ENCODE measurements at regions not wholly inside any gene's neighbourhood (a gene's known extent, or its start where the extent isn't known, plus 50 kb on each side); places are given as distances from the start of the nearest gene placed in this dataset.

GRCh38 chr7:86975449-86975848 lies 84.0 kb downstream of the ELAPOR2 start:
- intact Hi-C loops (cut with micrococcal nuclease), result loop anchor here (5.0 kb wide), 1 partner anchor 82 kb away; the partner anchor contains the start of gene ELAPOR2

GRCh38 chr7:86972072-86972471 lies 87.4 kb downstream of the ELAPOR2 start:
- intact Hi-C loops (cut with micrococcal nuclease), result no loop called here

DNA sequence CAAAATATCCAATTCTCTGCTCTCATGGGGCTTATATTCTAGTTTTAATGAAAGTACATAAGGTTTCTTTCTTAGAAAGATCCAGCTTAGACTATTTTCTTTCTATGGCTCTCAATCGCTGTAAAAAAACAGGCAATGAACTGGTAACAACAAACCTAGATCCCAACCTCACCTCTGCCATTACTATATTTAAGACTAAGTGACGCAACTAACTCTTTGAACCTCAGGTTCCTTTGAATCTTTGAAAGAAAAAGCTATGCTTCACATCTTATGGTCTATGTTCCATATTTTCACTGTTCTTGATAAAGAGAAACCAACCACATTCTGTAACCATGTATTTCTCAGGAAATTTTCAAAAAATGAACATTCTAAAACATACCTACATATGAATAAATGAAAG lies 88.5 kb downstream of the ELAPOR2 start:
- intact Hi-C loops (cut with micrococcal nuclease), result no loop called here

DNA sequence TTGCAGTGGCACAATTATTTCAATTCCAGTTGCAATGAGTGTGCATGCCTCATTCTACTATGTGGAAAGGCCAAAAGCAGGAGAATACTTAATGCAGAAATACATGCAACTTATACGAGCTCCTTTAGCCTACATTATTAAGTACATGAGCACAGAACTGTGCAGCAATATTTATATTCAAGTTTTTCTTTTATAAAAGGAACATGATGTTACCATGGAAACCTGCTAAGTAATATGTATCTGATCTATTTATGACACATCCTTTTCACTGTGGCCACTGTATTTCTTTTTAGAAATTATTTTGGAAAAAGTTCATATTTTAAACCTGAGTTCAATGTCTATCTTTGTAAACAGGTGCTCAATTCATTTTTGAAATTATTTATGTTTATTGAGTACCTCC lies 88.9 kb downstream of the ELAPOR2 start:
- intact Hi-C loops (cut with micrococcal nuclease), result no loop called here

DNA sequence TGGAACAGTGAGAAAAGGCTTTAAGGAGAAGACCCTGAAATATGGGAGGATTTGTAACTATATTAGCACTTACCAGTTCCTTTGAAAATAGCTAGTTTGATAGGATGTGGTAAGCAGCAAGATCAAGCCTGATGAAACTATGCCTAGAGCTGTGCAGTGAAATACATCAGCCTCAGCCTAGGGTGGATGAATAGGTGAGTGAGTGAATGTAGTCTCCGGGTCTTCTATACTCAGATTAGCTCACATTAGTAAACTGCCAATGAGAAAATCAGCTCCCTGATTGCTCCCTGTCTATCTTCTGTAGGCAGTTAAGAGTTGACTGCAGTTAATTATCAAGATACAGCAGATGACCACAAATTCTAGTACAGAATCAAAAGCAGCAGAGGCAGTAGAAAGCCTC lies 89.6 kb downstream of the ELAPOR2 start:
- intact Hi-C loops (cut with micrococcal nuclease), result no loop called here

DNA sequence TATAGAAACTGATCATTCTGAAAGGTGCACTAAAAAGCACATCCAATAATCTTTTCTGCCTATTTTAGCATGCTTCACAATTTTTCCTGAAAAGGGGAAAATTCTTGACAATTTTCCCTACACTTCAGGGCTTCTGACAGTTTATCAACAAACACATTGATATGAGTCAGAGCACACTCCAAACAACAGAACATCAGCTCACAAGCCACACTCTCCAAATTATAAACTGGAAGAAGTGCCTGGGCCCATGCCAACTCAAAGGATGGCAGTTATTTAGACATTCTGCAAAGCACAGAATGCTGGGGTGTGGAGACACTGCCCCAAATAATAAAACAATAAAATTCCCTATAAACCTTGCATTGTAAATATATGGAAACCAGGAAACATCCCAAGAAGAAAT lies 90.8 kb downstream of the ELAPOR2 start:
- intact Hi-C loops (cut with micrococcal nuclease), result no loop called here

DNA sequence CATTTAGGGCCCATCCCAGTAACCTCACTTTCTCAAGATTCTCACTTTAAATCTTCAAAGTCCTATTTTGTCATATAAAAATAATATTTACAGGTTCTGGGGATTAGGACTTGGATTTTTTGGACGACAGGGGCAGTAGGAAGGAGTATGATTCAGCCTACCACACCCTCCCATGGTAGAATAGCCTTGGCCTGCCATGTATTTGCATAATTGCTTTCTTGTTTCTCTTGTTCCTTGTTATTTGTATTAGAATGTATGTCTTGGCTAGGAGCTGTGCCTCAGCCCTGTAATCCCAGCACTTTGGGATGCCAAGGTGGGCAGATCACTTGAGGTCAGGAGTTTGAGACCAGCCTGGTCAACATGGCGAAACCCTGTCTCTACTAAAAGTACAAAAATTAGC lies 92.5 kb downstream of the ELAPOR2 start:
- intact Hi-C loops (cut with micrococcal nuclease), result no loop called here

DNA sequence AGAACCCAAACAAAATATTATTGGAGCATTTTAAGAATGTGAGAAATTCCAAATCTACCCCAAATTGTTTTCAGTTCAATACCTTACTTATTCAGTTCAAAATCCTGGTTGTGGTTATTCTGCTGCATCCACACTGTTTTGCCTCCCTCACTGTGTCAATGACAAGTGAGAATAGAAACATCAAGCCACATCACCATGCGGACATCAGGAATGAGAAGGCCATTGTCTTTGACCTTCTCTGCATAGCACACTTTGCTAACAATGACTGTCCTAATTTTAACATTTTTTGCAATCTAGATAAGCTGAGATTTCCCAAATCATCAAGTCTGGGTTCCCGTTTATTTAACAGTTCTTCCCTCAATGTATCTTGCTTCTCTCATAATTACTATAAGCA lies 93.7 kb downstream of the ELAPOR2 start:
- intact Hi-C loops (cut with micrococcal nuclease), result no loop called here

GRCh38 chr7:86964973-86965726 lies 94.3 kb downstream of the ELAPOR2 start:
- intact Hi-C loops (cut with micrococcal nuclease), result no loop called here

DNA sequence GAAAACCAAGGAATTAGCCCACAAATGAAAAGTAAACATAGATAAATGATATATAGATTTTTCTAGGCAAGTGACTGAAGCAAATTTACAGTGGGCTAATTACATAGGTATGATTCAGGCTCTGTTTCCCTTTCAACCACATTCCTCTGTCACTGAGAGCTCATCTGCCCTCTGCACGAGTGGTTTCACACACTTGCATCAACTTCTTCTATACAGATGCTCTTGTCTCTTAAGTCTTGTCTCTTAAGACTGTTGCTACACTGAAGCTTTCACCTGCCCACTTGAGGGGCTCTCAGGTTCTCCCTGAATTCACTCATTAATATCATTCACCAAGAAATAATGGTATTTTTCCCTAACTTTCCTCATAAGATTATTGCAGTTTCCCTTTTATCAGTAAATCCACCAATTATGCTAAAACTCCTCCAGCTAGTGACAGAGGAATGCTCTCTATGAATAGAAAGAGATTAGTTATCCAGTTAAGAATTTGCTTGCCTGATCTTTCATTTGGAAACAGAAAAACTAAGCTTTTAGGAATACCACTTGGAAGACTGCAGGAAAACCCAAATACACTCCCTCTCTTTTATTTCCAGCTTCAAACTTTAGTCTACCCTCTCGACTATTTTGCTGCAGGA lies 95.7 kb downstream of the ELAPOR2 start:
- intact Hi-C loops (cut with micrococcal nuclease), result no loop called here

- intact Hi-C loops (cut with micrococcal nuclease), result no loop called here
Observed at GRCh38 chr7:86962623-86963022, 96.8 kb downstream of the ELAPOR2 start.

GRCh38 chr7:86961686-86962085 lies 97.8 kb downstream of the ELAPOR2 start:
- intact Hi-C loops (cut with micrococcal nuclease), result no loop called here

DNA sequence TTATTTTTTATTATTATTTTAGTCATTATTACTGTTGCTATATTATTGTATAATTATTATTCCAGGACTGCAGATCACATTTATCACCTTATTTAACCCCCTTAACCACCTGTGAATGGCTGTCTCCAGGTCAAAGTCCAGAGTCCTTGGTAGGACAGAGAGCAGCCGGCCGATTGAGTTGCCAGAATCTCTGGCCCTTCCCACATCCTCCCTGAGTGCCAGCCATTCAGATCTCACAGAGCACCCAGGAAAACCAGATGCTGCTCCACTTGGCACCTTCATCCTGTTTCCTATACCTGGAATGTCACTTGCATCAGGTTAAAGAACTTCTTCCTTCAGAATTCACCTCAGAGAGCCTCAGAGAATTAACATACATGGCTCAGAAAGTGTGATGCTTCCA lies 101.1 kb downstream of the ELAPOR2 start:
- intact Hi-C loops (cut with micrococcal nuclease), result no loop called here

DNA sequence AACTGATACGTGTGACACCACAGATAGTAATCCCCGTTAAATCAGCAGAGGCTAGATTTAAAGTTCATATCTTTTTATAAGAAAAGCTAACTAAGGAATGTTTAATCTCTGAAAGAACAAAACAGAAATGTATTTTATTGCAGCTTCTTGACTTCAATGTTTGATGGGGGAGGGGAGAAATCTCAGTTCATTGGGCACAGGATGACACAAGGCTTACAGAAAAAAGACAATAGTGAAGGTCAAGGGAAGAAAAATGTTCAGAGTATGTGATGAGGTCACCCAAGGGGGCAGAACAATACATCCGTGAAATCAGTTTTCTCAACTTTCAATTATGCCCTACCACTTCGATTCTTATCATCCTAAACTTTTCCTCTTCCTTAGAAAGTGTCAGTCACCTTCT lies 102.9 kb downstream of the ELAPOR2 start:
- intact Hi-C loops (cut with micrococcal nuclease), result no loop called here

- intact Hi-C loops (cut with micrococcal nuclease), result no loop called here
Observed at GRCh38 chr7:86955895-86956503, 103.5 kb downstream of the ELAPOR2 start.

GRCh38 chr7:86954971-86955370 lies 104.5 kb downstream of the ELAPOR2 start:
- intact Hi-C loops (cut with micrococcal nuclease), result no loop called here

GRCh38 chr7:86953653-86954336 lies 105.7 kb downstream of the ELAPOR2 start:
- intact Hi-C loops (cut with micrococcal nuclease), result no loop called here

- intact Hi-C loops (cut with micrococcal nuclease), result no loop called here
Observed at GRCh38 chr7:86953219-86953618, 106.2 kb downstream of the ELAPOR2 start.

GRCh38 chr7:86951895-86952294 lies 107.6 kb downstream of the ELAPOR2 start:
- intact Hi-C loops (cut with micrococcal nuclease), result no loop called here

DNA sequence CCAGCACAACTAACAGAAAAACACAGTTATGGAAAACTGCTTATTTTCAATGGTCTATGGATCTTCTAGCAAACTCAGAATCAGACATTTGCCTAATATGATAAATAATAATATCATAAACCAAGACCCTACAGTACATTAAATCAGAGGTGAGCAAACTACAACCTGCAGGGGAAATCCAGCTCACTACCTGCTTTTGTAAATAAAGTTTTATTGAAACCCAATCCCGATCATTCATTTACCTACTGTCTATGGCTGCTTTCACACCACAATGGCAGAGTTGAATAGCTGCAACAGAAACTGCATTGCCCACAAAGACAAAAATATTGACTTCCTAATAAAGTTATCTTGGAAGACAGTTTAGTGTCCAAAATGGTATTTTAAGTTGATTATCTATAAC lies 108.5 kb downstream of the ELAPOR2 start:
- intact Hi-C loops (cut with micrococcal nuclease), result no loop called here

- intact Hi-C loops (cut with micrococcal nuclease), result no loop called here
Observed at GRCh38 chr7:86950360-86950759, 109.1 kb downstream of the ELAPOR2 start.

- intact Hi-C loops (cut with micrococcal nuclease), result no loop called here
Observed at GRCh38 chr7:86949779-86950260, 109.6 kb downstream of the ELAPOR2 start.
